ENCODE measurements at regions not wholly inside any gene's neighbourhood (a gene's known extent, or its start where the extent isn't known, plus 50 kb on each side); places are given as distances from the start of the nearest gene placed in this dataset.
"Not testable (repeated sequence)": the region's sequence is repeated elsewhere in the genome, so short reads cannot be mapped to it uniquely, and the experiment has no call there.

DNA sequence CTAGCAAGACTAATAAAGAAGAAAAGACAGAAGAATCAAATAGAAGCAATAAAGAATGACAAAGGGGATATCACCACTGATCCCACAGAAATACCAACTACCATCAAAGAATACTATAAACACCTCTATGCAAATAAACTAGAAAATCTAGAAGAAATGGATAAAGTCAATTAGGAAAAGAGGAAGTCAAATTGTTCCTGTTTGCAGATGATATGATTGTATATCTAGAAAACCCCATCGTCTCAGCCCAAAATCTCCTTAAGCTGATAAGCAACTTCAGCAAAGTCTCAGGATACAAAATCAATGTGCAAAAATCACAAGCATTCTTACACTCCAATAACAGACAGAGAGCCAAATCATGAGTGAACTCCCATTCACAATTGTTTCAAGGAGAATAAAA is 133.0 kb downstream of the ZFAND4 start:
- TF ChIP-seq POLR2A (IDR thresholded peaks at IDR 0.05), result not testable (repeated sequence)
- TF ChIP-seq, protein P1, sequence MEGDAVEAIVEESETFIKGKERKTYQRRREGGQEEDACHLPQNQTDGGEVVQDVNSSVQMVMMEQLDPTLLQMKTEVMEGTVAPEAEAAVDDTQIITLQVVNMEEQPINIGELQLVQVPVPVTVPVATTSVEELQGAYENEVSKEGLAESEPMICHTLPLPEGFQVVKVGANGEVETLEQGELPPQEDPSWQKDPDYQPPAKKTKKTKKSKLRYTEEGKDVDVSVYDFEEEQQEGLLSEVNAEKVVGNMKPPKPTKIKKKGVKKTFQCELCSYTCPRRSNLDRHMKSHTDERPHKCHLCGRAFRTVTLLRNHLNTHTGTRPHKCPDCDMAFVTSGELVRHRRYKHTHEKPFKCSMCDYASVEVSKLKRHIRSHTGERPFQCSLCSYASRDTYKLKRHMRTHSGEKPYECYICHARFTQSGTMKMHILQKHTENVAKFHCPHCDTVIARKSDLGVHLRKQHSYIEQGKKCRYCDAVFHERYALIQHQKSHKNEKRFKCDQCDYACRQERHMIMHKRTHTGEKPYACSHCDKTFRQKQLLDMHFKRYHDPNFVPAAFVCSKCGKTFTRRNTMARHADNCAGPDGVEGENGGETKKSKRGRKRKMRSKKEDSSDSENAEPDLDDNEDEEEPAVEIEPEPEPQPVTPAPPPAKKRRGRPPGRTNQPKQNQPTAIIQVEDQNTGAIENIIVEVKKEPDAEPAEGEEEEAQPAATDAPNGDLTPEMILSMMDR (IDR thresholded peaks at IDR 0.05), result not testable (repeated sequence)

Measured in lower leg skin (tissue), 3 donors.